ENCODE measurements at regions not wholly inside any gene's neighbourhood (a gene's known extent, or its start where the extent isn't known, plus 50 kb on each side); places are given as distances from the start of the nearest gene placed in this dataset.

GRCh38 chr5:166251786-166252185 lies 2039.7 kb upstream of the WWC1 start:
- intact Hi-C loops (cut with micrococcal nuclease) = no loop called here
- Histone ChIP-seq H3K9ac (ENCODE audit: insufficient read depth, low read length, poor library complexity, severe bottlenecking) (no peak overlapping the region), H3K79me2 (ENCODE audit: insufficient read depth, low read length) (no peaks in the 10 kb centered on the region), H3K36me3 (replicated peaks in 1 of 2; ENCODE audit: control insufficient read depth in 1 of 2, insufficient read depth in 2 of 2, low read length in 2 of 2) (no peaks in the 10 kb centered on the region), H3K4me2 (replicated peaks; ENCODE audit: extremely low read depth, low read length, poor library complexity, severe bottlenecking) (no peak overlapping the region), H3K4me3 (replicated peaks in 1 of 3; ENCODE audit: low read depth in 2 of 3, low read length in 3 of 3) (no peak overlapping the region), H3K4me1 (ENCODE audit: control insufficient read depth in 1 of 2, insufficient read depth in 2 of 2, low read length in 2 of 2) (no peaks in the 10 kb centered on the region), H3K9me3 (replicated peaks in 1 of 2; ENCODE audit: control insufficient read depth in 1 of 2, insufficient read depth in 1 of 2, low read length in 2 of 2) (peaks cover 7 to 8% of the 10 kb centered on the region in 2 donors), H3K27ac (ENCODE audit: low read depth in 1 of 2, low read length in 2 of 2) (no peak overlapping the region), H3K27me3 (ENCODE audit: control insufficient read depth in 2 of 2, insufficient read depth in 2 of 2, low read length in 2 of 2) (no peaks in the 10 kb centered on the region), H4K20me1 (ENCODE audit: insufficient read depth, low read length) (no peaks in the 10 kb centered on the region), H2AFZ (ENCODE audit: insufficient read depth, low read depth, low read length, poor library complexity, severe bottlenecking) (no peak overlapping the region)
- TF ChIP-seq, protein P1, sequence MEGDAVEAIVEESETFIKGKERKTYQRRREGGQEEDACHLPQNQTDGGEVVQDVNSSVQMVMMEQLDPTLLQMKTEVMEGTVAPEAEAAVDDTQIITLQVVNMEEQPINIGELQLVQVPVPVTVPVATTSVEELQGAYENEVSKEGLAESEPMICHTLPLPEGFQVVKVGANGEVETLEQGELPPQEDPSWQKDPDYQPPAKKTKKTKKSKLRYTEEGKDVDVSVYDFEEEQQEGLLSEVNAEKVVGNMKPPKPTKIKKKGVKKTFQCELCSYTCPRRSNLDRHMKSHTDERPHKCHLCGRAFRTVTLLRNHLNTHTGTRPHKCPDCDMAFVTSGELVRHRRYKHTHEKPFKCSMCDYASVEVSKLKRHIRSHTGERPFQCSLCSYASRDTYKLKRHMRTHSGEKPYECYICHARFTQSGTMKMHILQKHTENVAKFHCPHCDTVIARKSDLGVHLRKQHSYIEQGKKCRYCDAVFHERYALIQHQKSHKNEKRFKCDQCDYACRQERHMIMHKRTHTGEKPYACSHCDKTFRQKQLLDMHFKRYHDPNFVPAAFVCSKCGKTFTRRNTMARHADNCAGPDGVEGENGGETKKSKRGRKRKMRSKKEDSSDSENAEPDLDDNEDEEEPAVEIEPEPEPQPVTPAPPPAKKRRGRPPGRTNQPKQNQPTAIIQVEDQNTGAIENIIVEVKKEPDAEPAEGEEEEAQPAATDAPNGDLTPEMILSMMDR (IDR thresholded peaks at IDR 0.05) = no peak
- no peak overlapping the region for H3K27ac Mint-ChIP-seq
- WGBS (ENCODE audit: insufficient coverage) = no CpG with 5 or more reads among the region's 4 CpGs
- H3K27me3 Mint-ChIP-seq (ENCODE audit: low read depth in 3 of 3) = no peaks in the 10 kb centered on the region
- no peaks in the 10 kb centered on the region for H3K36me3 Mint-ChIP-seq
- peaks cover 4 to 12% (median 7%) of the 10 kb centered on the region in 7 donors for H3K9me3 Mint-ChIP-seq
- H3K4me3 Mint-ChIP-seq = no peak overlapping the region
- no peaks in the 10 kb centered on the region for H3K4me1 Mint-ChIP-seq
- no peak for DNase-seq

DNA sequence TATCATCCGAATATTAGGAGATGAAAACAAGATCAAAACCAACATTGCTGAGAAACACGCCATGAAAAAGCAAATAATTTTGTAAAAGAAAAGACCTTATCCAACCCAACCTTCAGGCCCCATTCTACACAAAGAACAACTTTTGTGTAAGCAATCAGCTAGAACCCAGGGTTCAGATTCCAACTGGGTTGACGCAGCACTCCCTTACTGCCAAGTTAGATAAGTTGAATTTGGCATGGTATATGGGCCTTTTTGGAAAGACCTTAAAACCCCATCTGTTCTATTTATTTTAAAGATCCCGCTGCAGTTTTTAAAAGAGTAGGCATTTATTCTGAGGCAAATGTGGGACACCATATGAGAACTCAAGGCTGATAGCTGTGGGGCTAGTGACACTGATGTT lies 2033.8 kb upstream of the WWC1 start:
- no peaks in the 10 kb centered on the region for H3K36me3 Mint-ChIP-seq
- TF ChIP-seq, protein P1 (IDR thresholded peaks at IDR 0.05) = no peak
- Histone ChIP-seq H4K20me1 (ENCODE audit: insufficient read depth, low read length) (no peaks in the 10 kb centered on the region), H3K9me3 (replicated peaks in 1 of 2; ENCODE audit: control insufficient read depth in 1 of 2, insufficient read depth in 1 of 2, low read length in 2 of 2) (peaks cover 3 to 8% of the 10 kb centered on the region in 2 donors), H3K79me2 (ENCODE audit: insufficient read depth, low read length) (no peaks in the 10 kb centered on the region), H3K27ac (ENCODE audit: low read depth in 1 of 2, low read length in 2 of 2) (no peak overlapping the region), H2AFZ (ENCODE audit: insufficient read depth, low read depth, low read length, poor library complexity, severe bottlenecking) (no peak overlapping the region), H3K9ac (ENCODE audit: insufficient read depth, low read length, poor library complexity, severe bottlenecking) (no peak overlapping the region), H3K4me3 (replicated peaks in 1 of 3; ENCODE audit: low read depth in 2 of 3, low read length in 3 of 3) (no peak overlapping the region), H3K36me3 (replicated peaks in 1 of 2; ENCODE audit: control insufficient read depth in 1 of 2, insufficient read depth in 2 of 2, low read length in 2 of 2) (no peaks in the 10 kb centered on the region), H3K4me1 (ENCODE audit: control insufficient read depth in 1 of 2, insufficient read depth in 2 of 2, low read length in 2 of 2) (no peaks in the 10 kb centered on the region), H3K4me2 (replicated peaks; ENCODE audit: extremely low read depth, low read length, poor library complexity, severe bottlenecking) (no peak overlapping the region), H3K27me3 (ENCODE audit: control insufficient read depth in 2 of 2, insufficient read depth in 2 of 2, low read length in 2 of 2) (no peaks in the 10 kb centered on the region)
- intact Hi-C loops (cut with micrococcal nuclease) = no loop called here
- DNase-seq = no peak
- no CpG with 5 or more reads among the region's 4 CpGs for WGBS (ENCODE audit: insufficient coverage)
- no peak overlapping the region for H3K4me3 Mint-ChIP-seq
- no peaks in the 10 kb centered on the region for H3K4me1 Mint-ChIP-seq
- no peak overlapping the region for H3K27ac Mint-ChIP-seq
- H3K9me3 Mint-ChIP-seq = peaks cover 0 to 12% (median 5%) of the 10 kb centered on the region in 7 donors
- no peaks in the 10 kb centered on the region for H3K27me3 Mint-ChIP-seq (ENCODE audit: low read depth in 3 of 3)

Data from CD14-positive monocyte (primary cell).